GM23338 (cell line): ENCODE measurements at regions not wholly inside any gene's neighbourhood (a gene's known extent, or its start where the extent isn't known, plus 50 kb on each side); places are given as distances from the start of the nearest gene placed in this dataset.

Source experiments
- ATAC-seq: fragments of 200-7000 bp; cut with Tn5 transposase; 3 replicates; pipeline ENCODE4 v1.9.1; 2020
- DNase-seq: peaks from one replicate; pipeline ENCODE4 v3.0.0-alpha.2; 2015; ENCODE audit warnings: low spot score
- H2AFZ ChIP-seq: fragments of 200-600 bp; sonication (generic); 2 replicates; pipeline ENCODE4 v1.8.0; 2016; ENCODE audit warnings: antibody characterized with exemption, mild to moderate bottlenecking, moderate library complexity
- H3F3A ChIP-seq: fragments of 200-600 bp; sonication (generic); replicated peaks from 2 replicates; pipeline ENCODE4 v1.8.0; 2017; ENCODE audit warnings: antibody characterized with exemption, mixed run types, low read depth
- H3K27ac ChIP-seq: fragments of 200-600 bp; sonication (generic); 2 replicates; pipeline ENCODE4 v1.6.1; 2016; ENCODE audit warnings: low read depth
- H3K27me3 ChIP-seq: fragments of 200-600 bp; sonication (generic); 2 replicates; pipeline ENCODE4 v1.8.0; 2016; ENCODE audit warnings: mild to moderate bottlenecking, mixed run types, moderate library complexity; ENCODE audit not compliant: insufficient read depth
- H3K36me3 ChIP-seq: fragments of 200-600 bp; sonication (generic); 2 replicates; pipeline ENCODE4 v1.8.0; 2016; ENCODE audit warnings: mild to moderate bottlenecking; ENCODE audit not compliant: insufficient read depth
- H3K4me1 ChIP-seq: fragments of 200-600 bp; sonication (generic); 2 replicates; pipeline ENCODE4 v1.8.0; 2016; ENCODE audit warnings: mild to moderate bottlenecking, moderate library complexity; ENCODE audit not compliant: insufficient read depth
- H3K4me2 ChIP-seq: fragments of 200-600 bp; sonication (generic); 2 replicates; pipeline ENCODE4 v1.7.1; 2017; ENCODE audit warnings: mixed run types
- H3K4me3 ChIP-seq: fragments of 200-600 bp; sonication (generic); 2 replicates; pipeline ENCODE4 v1.6.1; 2016; ENCODE audit warnings: mixed run types
- H3K79me2 ChIP-seq: fragments of 200-600 bp; sonication (generic); replicated peaks from 2 replicates; pipeline ENCODE4 v1.8.0; 2017; ENCODE audit warnings: mild to moderate bottlenecking; ENCODE audit not compliant: insufficient read depth
- H3K9me2 ChIP-seq: fragments of 200-600 bp; sonication (generic); 2 replicates; pipeline ENCODE4 v1.8.0; 2017; ENCODE audit not compliant: insufficient read depth
- H4K20me1 ChIP-seq: fragments of 200-600 bp; sonication (generic); replicated peaks from 2 replicates; pipeline ENCODE4 v1.8.0; 2017; ENCODE audit warnings: mild to moderate bottlenecking; ENCODE audit not compliant: insufficient read depth
- H3K27ac Mint-ChIP-seq: 2 replicates; pipeline ENCODE4 v1.8.0; 2020; ENCODE audit warnings: inconsistent platforms, mild to moderate bottlenecking, moderate library complexity, mixed read lengths
- H3K27me3 Mint-ChIP-seq: 3 replicates; pipeline ENCODE4 v1.8.0; 2022; ENCODE audit warnings: low read depth, mild to moderate bottlenecking, moderate library complexity, mixed read lengths, inconsistent platforms; ENCODE audit not compliant: insufficient read depth, poor library complexity
- H3K36me3 Mint-ChIP-seq: 3 replicates; pipeline ENCODE4 v1.8.0; 2021; ENCODE audit warnings: low read depth, mild to moderate bottlenecking, inconsistent platforms, moderate library complexity, mixed read lengths
- H3K4me1 Mint-ChIP-seq: 3 replicates; pipeline ENCODE4 v1.8.0; 2020; ENCODE audit warnings: mild to moderate bottlenecking, inconsistent platforms, mixed read lengths
- H3K4me3 Mint-ChIP-seq: 3 replicates; pipeline ENCODE4 v1.8.0; 2021; ENCODE audit warnings: moderate library complexity, mild to moderate bottlenecking, inconsistent platforms, mixed read lengths
- H3K9me3 Mint-ChIP-seq: 3 replicates; pipeline ENCODE4 v1.8.0; 2020; ENCODE audit warnings: moderate library complexity, mild to moderate bottlenecking, inconsistent platforms, mixed read lengths
- CREB1 ChIP-seq: fragments of 250-450 bp; sonication (Bioruptor Pico); IDR thresholded peaks from 2 replicates; pipeline ENCODE4 v1.5.0; 2020; ENCODE audit warnings: low read depth, mild to moderate bottlenecking, moderate library complexity
- CTCF ChIP-seq, 2 experiments: fragments of 200-600 bp in 1 of 2; sonication (generic) in 1 of 2; conservative IDR thresholded peaks; 2 replicates each; pipeline versions ENCODE4 v1.5.1 to v1.6.1; 2016 to 2017; ENCODE audit warnings: antibody characterized with exemption in 2 of 2, low read depth in 2 of 2, mild to moderate bottlenecking in 2 of 2, moderate library complexity in 1 of 2
- ETS1 ChIP-seq: IDR thresholded peaks from 2 replicates; pipeline ENCODE4 v1.6.1; 2016; ENCODE audit warnings: antibody characterized with exemption
- EZH2 ChIP-seq: fragments of 200-600 bp; sonication (generic); IDR thresholded peaks from one replicate; pipeline ENCODE4 v1.8.0; 2017; ENCODE audit warnings: antibody characterized with exemption, mild to moderate bottlenecking, low read depth; ENCODE audit not compliant: unreplicated experiment
- EZH2phosphoT487 ChIP-seq: fragments of 200-600 bp; sonication (generic); IDR thresholded peaks from one replicate; pipeline ENCODE4 v1.8.1; 2018; ENCODE audit warnings: antibody characterized with exemption; ENCODE audit not compliant: unreplicated experiment
- JUNB ChIP-seq: IDR thresholded peaks from one replicate; pipeline ENCODE4 v1.6.1; 2016; ENCODE audit warnings: antibody characterized with exemption; ENCODE audit not compliant: unreplicated experiment
- NANOG ChIP-seq: IDR thresholded peaks from 2 replicates; pipeline ENCODE4 v1.6.1; 2016; ENCODE audit warnings: antibody characterized with exemption, borderline replicate concordance
- POLR2AphosphoS5 ChIP-seq: IDR thresholded peaks from 2 replicates; pipeline ENCODE4 v1.6.1; 2016; ENCODE audit warnings: antibody characterized with exemption, low read depth
- REST ChIP-seq: IDR thresholded peaks from one replicate; pipeline ENCODE4 v1.6.1; 2018; ENCODE audit warnings: antibody characterized with exemption; ENCODE audit not compliant: unreplicated experiment
- STAT1 ChIP-seq: IDR thresholded peaks from one replicate; pipeline ENCODE4 v1.6.1; 2016; ENCODE audit warnings: antibody characterized with exemption; ENCODE audit not compliant: unreplicated experiment
- ZNF114 ChIP-seq: fragments of 250-450 bp; sonication (Bioruptor Pico); IDR thresholded peaks from 2 replicates; pipeline ENCODE4 v1.5.0; 2020; ENCODE audit warnings: mild to moderate bottlenecking, moderate library complexity
- ZNF331 ChIP-seq: fragments of 250-450 bp; sonication (Bioruptor Pico); IDR thresholded peaks from 2 replicates; pipeline ENCODE4 v1.5.0; 2020; ENCODE audit warnings: low read depth, mild to moderate bottlenecking, moderate library complexity
- ZNF462 ChIP-seq: fragments of 250-450 bp; sonication (Bioruptor Pico); IDR thresholded peaks from 2 replicates; pipeline ENCODE4 v1.5.0; 2020; ENCODE audit warnings: mild to moderate bottlenecking, moderate library complexity

GRCh38 chr4:178789279-178789678, 1347.0 kb upstream of the AGA start:
- no peaks in the 10 kb centered on the region for H3K79me2 ChIP-seq
- peaks cover 2% of the 10 kb centered on the region for H3K27me3 Mint-ChIP-seq
- no peaks in the 10 kb centered on the region for H3K27me3 ChIP-seq
- TF ChIP-seq ZNF331 (no peak), ETS1 (no peak), EZH2 (no peak), CTCF (conservative IDR thresholded peaks at IDR 0.05; ENCODE audit: low read depth in 2 of 2) (no peak), NANOG (no peak), JUNB (no peak), STAT1 (no peak), REST (no peak), CREB1 (CRISPR knock-in tag) (no peak), POLR2AphosphoS5 (no peak), ZNF462 (CRISPR knock-in tag) (no peak), EZH2phosphoT487 (no peak), ZNF114 (no peak)
- DNase-seq (no peak), ATAC-seq (no peak)
- H3K27ac ChIP-seq = no peak overlapping the region
- no peak overlapping the region for H3K27ac Mint-ChIP-seq
- H3K4me2 ChIP-seq = no peak overlapping the region
- H3K36me3 Mint-ChIP-seq = no peaks in the 10 kb centered on the region
- H3K4me3 ChIP-seq = no peak overlapping the region
- no peak overlapping the region for H2AFZ ChIP-seq
- H3K4me1 ChIP-seq = no peaks in the 10 kb centered on the region
- H3K36me3 ChIP-seq = no peaks in the 10 kb centered on the region
- no peaks in the 10 kb centered on the region for H3K9me3 Mint-ChIP-seq
- no peaks in the 10 kb centered on the region for H4K20me1 ChIP-seq
- no peaks in the 10 kb centered on the region for H3K9me2 ChIP-seq
- H3F3A ChIP-seq = no peaks in the 10 kb centered on the region
- H3K4me3 Mint-ChIP-seq = no peak overlapping the region
- H3K4me1 Mint-ChIP-seq = no peaks in the 10 kb centered on the region; the same call in 2 of the 3 replicates
